GM23248 (cell line): ENCODE measurements at regions not wholly inside any gene's neighbourhood (a gene's known extent, or its start where the extent isn't known, plus 50 kb on each side); places are given as distances from the start of the nearest gene placed in this dataset.
A peak's percentile ranks its signal among the peaks of the same experiment; 100 is the strongest.

Experiments
- DNase-seq: peaks from one replicate; pipeline ENCODE4 v3.0.0-alpha.2; 2015
- H2AFZ ChIP-seq: fragments of 200-600 bp; sonication (generic); 2 replicates; pipeline ENCODE4 v1.6.1; 2016; ENCODE audit warnings: antibody characterized with exemption
- H3F3A ChIP-seq: fragments of 200-600 bp; sonication (generic); 2 replicates; pipeline ENCODE4 v1.6.1; 2016; ENCODE audit warnings: mild to moderate bottlenecking, antibody characterized with exemption, mixed run types; ENCODE audit not compliant: insufficient read depth
- H3K27ac ChIP-seq: fragments of 200-600 bp; sonication (generic); 2 replicates; pipeline ENCODE4 v1.5.1; 2016; ENCODE audit warnings: mild to moderate bottlenecking
- H3K27me3 ChIP-seq: fragments of 200-600 bp; sonication (generic); replicated peaks from 2 replicates; pipeline ENCODE4 v1.6.1; 2016; ENCODE audit warnings: mild to moderate bottlenecking; ENCODE audit not compliant: insufficient read depth
- H3K36me3 ChIP-seq: fragments of 200-600 bp; sonication (generic); 2 replicates; pipeline ENCODE4 v1.6.1; 2016; ENCODE audit warnings: low read depth, mild to moderate bottlenecking
- H3K4me1 ChIP-seq: fragments of 200-600 bp; sonication (generic); 2 replicates; pipeline ENCODE4 v1.6.1; 2016; ENCODE audit warnings: mild to moderate bottlenecking; ENCODE audit not compliant: insufficient read depth
- H3K4me2 ChIP-seq: fragments of 200-600 bp; sonication (generic); one replicate; pipeline ENCODE4 v1.6.1; 2016; ENCODE audit warnings: mild to moderate bottlenecking; ENCODE audit not compliant: unreplicated experiment
- H3K4me3 ChIP-seq: fragments of 200-600 bp; sonication (generic); 2 replicates; pipeline ENCODE4 v1.5.1; 2016; ENCODE audit warnings: mild to moderate bottlenecking
- H3K79me2 ChIP-seq: fragments of 200-600 bp; sonication (generic); 2 replicates; pipeline ENCODE4 v1.6.1; 2016; ENCODE audit warnings: mild to moderate bottlenecking; ENCODE audit not compliant: insufficient read depth
- H3K9ac ChIP-seq: fragments of 200-600 bp; sonication (generic); 2 replicates; pipeline ENCODE4 v1.6.1; 2016; ENCODE audit warnings: mild to moderate bottlenecking
- H3K9me2 ChIP-seq: fragments of 200-600 bp; sonication (generic); 2 replicates; pipeline ENCODE4 v1.6.1; 2016; ENCODE audit warnings: mixed run types, mild to moderate bottlenecking, moderate library complexity; ENCODE audit not compliant: insufficient read depth
- H3K9me3 ChIP-seq: fragments of 200-600 bp; sonication (generic); one replicate; pipeline ENCODE4 v1.6.1; 2017; ENCODE audit warnings: low read depth
- H4K20me1 ChIP-seq: fragments of 200-600 bp; sonication (generic); 2 replicates; pipeline ENCODE4 v1.6.0; 2016; ENCODE audit not compliant: insufficient read depth
- EZH2 ChIP-seq: fragments of 200-600 bp; sonication (generic); IDR thresholded peaks from 2 replicates; pipeline ENCODE4 v1.6.1; 2018; ENCODE audit warnings: antibody characterized with exemption, mild to moderate bottlenecking; ENCODE audit not compliant: insufficient read depth, poor library complexity, severe bottlenecking
- EZH2phosphoT487 ChIP-seq: fragments of 200-600 bp; sonication (generic); IDR thresholded peaks from 2 replicates; pipeline ENCODE4 v1.6.1; 2018; ENCODE audit warnings: antibody characterized with exemption, moderate library complexity, mild to moderate bottlenecking, low read depth; ENCODE audit not compliant: insufficient read depth
- WGBS, 2 experiments: methylation state at CpG; one replicate each; pipeline ENCODE4 v1.1.6; 2015 to 2017; ENCODE audit warnings: low lambda C conversion rate in 2 of 2, low coverage in 1 of 2; ENCODE audit errors: missing lambda C conversion rate in 2 of 2; 5-methylcytosine and 5-hydroxymethylcytosine counted together
- in situ Hi-C: fragments of 300-500 bp; cut with MboI; formaldehyde crosslinking; loops from 2 replicates; pipeline ENCODE4 v1.15.0; 2020

DNA sequence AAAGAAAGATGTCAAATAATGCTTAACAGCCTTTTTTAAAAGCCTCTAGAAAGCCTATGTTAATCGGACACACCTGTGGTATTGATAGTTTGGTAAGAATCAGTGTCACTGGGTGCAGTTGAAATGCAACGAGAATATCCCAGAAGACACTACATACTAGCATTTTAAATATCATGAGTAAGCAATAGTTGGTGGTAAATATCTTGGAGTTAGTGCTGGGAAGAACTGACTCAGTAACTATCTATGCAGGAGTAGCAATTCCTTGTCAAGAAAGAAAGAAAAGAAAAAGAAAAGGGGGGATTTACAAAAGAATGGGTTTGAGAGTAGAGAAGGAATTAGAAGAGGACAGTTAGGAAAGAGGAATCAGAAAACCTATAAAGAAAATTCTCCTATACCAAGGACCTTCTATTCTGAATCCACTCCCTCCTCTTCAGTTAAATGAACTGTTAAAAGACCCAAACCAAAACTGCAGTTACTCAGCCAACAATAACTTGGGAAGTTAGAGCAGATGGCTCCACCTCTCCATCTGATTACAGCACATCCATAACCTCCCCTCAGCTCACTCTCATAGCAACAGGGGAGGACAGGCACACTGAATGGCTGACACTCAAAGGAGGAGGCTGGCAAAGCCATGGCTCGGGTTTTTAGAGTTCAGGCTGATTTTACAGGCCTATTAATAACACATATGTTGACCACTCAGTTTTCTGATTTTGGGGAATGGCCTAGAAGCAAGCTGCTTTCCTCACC is 207.6 kb upstream of the MDFIC2 start:
- DNase-seq: peak; percentile 8
- in situ Hi-C loops: no loop called here
- H3K9ac ChIP-seq: no peak overlapping the region
- H3K9me2 ChIP-seq: no peaks in the 10 kb centered on the region
- no peaks in the 10 kb centered on the region for H3K36me3 ChIP-seq
- H3K27ac ChIP-seq: no peak overlapping the region
- no peaks in the 10 kb centered on the region for H4K20me1 ChIP-seq
- no peaks in the 10 kb centered on the region for H3K4me1 ChIP-seq
- no peaks in the 10 kb centered on the region for H3F3A ChIP-seq
- H3K27me3 ChIP-seq: peaks cover 48% of the 10 kb centered on the region
- no peak overlapping the region for H2AFZ ChIP-seq
- no peak for TF ChIP-seq EZH2phosphoT487
- TF ChIP-seq EZH2: no peak
- no peaks in the 10 kb centered on the region for H3K79me2 ChIP-seq
- no peak overlapping the region for H3K4me2 ChIP-seq
- no peaks in the 10 kb centered on the region for H3K9me3 ChIP-seq
- WGBS, 2 experiments: 58 to 59% methylated on average over 3 of the region's 3 CpGs
- no peak overlapping the region for H3K4me3 ChIP-seq

DNA sequence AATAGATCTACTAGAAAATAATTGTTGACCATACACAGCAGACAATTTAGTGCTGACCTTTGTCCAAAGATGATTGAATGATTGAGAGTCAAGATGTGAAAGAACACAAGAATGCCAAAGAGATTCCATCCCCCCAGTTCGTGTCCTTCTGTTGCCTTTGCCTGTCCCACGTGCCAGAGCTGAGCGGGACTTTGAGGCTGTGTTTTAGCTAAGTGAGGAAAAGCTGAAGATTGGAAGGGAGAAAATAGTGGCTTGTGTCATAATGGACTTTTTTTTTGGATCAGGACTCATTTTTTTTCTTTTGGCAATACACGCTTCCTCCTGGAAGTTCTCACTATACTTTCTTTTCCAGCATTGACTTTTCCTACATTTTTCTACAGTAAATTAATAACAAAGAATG is 206.6 kb upstream of the MDFIC2 start:
- no peak overlapping the region for H3K4me2 ChIP-seq
- no peak overlapping the region for H3K4me3 ChIP-seq
- in situ Hi-C loops: no loop called here
- H3K4me1 ChIP-seq: no peaks in the 10 kb centered on the region
- no peaks in the 10 kb centered on the region for H4K20me1 ChIP-seq
- no peak for TF ChIP-seq EZH2
- no peak for TF ChIP-seq EZH2phosphoT487
- H3K9me3 ChIP-seq: no peaks in the 10 kb centered on the region
- H3K27ac ChIP-seq: no peak overlapping the region
- H3K9ac ChIP-seq: no peak overlapping the region
- H3F3A ChIP-seq: no peaks in the 10 kb centered on the region
- peaks cover 48% of the 10 kb centered on the region for H3K27me3 ChIP-seq
- H2AFZ ChIP-seq: no peak overlapping the region
- no peak for DNase-seq
- H3K9me2 ChIP-seq: no peaks in the 10 kb centered on the region
- H3K79me2 ChIP-seq: no peaks in the 10 kb centered on the region
- 5 to 17% methylated on average over 4 of the region's 4 CpGs for WGBS, 2 experiments
- H3K36me3 ChIP-seq: no peaks in the 10 kb centered on the region

DNA sequence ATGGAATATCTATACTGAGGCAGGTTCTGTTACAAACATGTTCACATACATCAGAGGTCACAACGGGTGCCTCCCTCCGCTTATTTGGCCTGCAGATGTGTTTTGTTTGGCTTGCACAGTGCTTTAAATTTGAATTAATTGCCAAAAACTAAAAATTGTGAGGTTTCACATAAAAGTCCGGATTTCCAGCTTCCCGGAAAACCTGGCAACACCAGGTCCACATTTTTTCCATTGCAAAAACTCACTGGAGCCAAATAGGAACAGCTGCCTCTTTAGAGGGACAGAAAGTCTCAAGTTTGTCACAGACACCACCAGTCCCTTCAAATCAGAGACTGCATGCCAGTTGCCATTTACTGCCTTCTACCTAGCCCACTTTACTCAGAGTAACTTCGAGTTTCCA is 205.9 kb upstream of the MDFIC2 start:
- H3K27ac ChIP-seq: no peak overlapping the region
- H3K36me3 ChIP-seq: no peaks in the 10 kb centered on the region
- TF ChIP-seq EZH2phosphoT487 (no peak), EZH2 (no peak)
- no peaks in the 10 kb centered on the region for H3K79me2 ChIP-seq
- H3F3A ChIP-seq: no peaks in the 10 kb centered on the region
- H3K4me2 ChIP-seq: no peak overlapping the region
- no peaks in the 10 kb centered on the region for H3K9me2 ChIP-seq
- 8 to 9% methylated on average over 5 of the region's 5 CpGs for WGBS, 2 experiments
- H3K4me1 ChIP-seq: no peaks in the 10 kb centered on the region
- no peaks in the 10 kb centered on the region for H3K9me3 ChIP-seq
- no peak for DNase-seq
- no peaks in the 10 kb centered on the region for H4K20me1 ChIP-seq
- in situ Hi-C loops: no loop called here
- no peak overlapping the region for H2AFZ ChIP-seq
- no peak overlapping the region for H3K4me3 ChIP-seq
- peaks cover 48% of the 10 kb centered on the region for H3K27me3 ChIP-seq
- no peak overlapping the region for H3K9ac ChIP-seq

DNA sequence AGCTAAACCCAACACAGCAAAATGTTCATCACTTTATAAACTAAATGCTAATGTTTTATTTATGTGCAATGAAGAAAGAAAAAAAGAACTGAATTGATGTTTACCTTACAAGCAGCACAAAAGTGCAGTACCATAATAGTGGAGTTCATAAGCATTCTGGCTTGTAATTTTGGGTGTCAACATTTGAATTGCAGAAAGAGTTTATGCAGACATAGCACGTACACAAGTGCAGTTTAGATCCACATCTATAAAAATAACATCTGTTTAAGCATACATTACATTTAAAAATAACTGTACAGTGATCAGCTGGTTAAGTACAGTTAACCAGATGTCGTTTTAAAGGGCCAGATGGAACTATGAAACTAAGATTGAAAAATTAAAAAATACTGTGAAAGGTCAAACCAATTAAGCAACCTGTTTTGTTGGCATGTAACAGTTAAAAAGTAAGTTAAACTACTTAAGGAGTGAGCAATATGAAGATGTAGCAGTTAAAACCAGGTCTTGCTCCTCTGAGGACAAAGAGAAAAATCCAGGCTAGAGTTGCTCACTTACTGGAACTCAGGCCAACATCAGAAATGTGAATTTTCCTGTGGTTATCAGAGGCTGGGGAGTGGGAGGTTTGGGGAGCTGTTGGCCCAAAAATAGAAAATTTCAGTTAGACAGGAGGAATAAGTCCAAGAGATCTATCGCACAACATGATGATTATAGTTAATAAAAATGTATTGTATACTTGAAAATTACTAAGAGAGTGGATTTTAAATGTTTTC is 204.9 kb upstream of the MDFIC2 start:
- no peaks in the 10 kb centered on the region for H3F3A ChIP-seq
- peaks cover 49% of the 10 kb centered on the region for H3K27me3 ChIP-seq
- in situ Hi-C loops: no loop called here
- no peaks in the 10 kb centered on the region for H3K4me1 ChIP-seq
- H3K79me2 ChIP-seq: no peaks in the 10 kb centered on the region
- no peak overlapping the region for H3K9ac ChIP-seq
- no peak overlapping the region for H3K4me2 ChIP-seq
- no peaks in the 10 kb centered on the region for H4K20me1 ChIP-seq
- DNase-seq: no peak
- H3K27ac ChIP-seq: no peak overlapping the region
- no peaks in the 10 kb centered on the region for H3K9me3 ChIP-seq
- H3K4me3 ChIP-seq: no peak overlapping the region
- H3K9me2 ChIP-seq: no peaks in the 10 kb centered on the region
- H3K36me3 ChIP-seq: no peaks in the 10 kb centered on the region
- WGBS, 2 experiments: 42 to 48% methylated on average over 3 of the region's 3 CpGs
- H2AFZ ChIP-seq: no peak overlapping the region
- TF ChIP-seq EZH2phosphoT487: no peak
- no peak for TF ChIP-seq EZH2
